NCI-H226 (cell line): ENCODE measurements at regions not wholly inside any gene's neighbourhood (a gene's known extent, or its start where the extent isn't known, plus 50 kb on each side); places are given as distances from the start of the nearest gene placed in this dataset.
"Not testable (repeated sequence)": the region's sequence is repeated elsewhere in the genome, so short reads cannot be mapped to it uniquely, and the experiment has no call there.

Experiments
- DNase-seq: peaks from one replicate; pipeline ENCODE4 v3.0.0-alpha.2; 2015

- DNase-seq, result no peak
These were observed 157.3 kb upstream of the CHAC2 start for GRCh38 chr2:53610260-53610659.

- DNase-seq, result no peak
These were observed 158.1 kb upstream of the CHAC2 start for GRCh38 chr2:53609551-53609950.

- DNase-seq, result no peak
These were observed 159.3 kb upstream of the CHAC2 start for GRCh38 chr2:53608293-53608692.

DNA sequence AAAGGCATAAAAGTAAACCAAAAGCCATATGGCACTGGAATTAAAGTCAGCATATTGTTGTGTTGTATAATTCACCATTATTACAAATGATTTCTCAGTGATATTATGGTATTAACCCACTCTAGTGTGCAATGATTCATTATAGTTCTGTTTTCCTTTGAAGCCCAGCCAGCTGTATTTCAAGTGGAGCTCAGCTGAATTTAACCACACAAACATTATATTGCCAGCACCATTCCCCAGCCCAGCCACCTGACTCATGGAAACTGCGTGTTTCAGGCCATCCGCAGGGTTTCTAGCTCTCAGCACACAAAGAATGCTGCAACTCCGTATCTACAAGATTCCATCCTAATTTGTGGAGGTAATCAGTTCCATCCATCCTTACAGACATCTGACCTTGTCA is 166.8 kb upstream of the CHAC2 start:
- DNase-seq, result no peak

DNA sequence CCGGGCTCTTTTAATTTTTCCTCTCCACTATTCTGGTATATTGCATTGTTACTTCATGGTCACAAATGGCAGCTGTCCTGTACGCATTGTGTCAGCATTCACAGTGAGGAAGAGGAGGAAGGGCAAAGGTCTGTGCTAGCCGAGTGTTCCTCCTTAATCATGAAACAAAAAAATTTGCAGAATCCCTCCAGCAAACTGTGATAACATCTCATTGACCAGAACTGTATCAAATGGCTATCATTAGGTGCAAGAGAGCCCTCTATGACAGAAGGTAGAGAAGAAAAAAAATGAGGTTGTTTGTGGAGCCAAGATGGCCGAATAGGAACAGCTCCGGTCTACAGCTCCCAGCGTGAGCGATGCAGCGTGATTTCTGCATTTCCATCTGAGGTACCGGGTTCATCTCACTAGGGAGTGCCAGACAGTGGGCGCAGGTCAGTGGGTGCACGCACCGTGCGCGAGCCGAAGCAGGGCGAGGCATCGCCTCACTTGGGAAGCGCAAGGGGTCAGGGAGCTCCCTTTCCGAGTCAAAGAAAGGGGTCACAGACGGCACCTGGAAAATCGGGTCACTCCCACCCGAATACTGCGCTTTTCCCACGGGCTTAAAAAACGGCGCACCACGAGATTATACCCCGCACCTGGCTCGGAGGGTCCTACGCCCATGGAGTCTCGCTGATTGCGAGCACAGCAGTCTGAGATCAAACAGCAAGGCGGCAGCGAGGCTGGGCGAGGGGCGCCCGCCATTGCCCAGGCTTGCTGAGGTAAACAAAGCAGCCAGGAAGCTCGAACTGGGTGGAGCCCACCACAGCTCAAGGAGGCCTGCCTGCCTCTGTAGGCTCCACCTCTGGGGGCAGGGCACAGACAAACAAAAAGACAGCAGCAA is 180.6 kb upstream of the CHAC2 start:
- not testable (repeated sequence) for DNase-seq

- no peak for DNase-seq
These were observed 182.6 kb upstream of the CHAC2 start for GRCh38 chr2:53584986-53585385.

DNA sequence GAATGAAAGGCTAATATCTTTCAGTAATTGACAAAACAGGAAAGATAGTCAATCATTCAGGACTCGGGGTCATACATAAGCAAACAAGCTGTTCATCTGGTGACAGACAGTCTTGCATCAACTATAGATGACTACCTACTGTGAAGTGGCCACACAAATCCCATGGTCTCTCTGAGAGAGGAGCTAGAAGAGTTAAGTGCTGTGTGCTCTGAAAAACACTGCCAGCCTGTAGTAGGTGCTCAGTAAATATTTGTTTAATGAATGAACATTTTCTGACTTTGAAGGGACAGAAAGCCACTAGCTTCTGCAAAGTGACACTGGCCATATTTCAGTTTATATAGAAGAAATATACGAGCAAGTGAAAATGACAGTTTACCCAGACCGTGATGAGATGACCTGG is 184.0 kb upstream of the CHAC2 start:
- no peak for DNase-seq

DNA sequence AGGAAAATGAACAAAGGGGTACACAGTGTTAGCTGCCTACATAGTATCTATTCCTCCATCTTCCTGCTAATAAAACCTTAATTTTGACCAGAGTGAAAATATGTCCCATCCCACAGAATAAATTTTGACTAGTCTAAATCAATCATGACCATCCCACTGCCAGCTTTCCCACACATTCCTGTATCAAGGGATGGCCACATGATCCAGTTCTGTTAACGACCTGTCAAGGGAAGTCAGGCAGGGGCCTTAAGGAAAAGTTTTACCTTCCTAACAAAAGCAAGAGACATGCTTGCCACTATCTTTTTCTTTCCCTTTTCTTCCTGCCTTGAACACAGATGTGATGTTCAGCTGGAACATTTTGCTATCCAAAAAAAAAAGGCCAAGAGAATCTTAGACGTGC is 185.0 kb upstream of the CHAC2 start:
- DNase-seq, result no peak

GRCh38 chr2:53576166-53576565 is 191.4 kb upstream of the CHAC2 start:
- DNase-seq, result no peak

GRCh38 chr2:53575721-53576124 is 191.9 kb upstream of the CHAC2 start:
- DNase-seq, result no peak

DNA sequence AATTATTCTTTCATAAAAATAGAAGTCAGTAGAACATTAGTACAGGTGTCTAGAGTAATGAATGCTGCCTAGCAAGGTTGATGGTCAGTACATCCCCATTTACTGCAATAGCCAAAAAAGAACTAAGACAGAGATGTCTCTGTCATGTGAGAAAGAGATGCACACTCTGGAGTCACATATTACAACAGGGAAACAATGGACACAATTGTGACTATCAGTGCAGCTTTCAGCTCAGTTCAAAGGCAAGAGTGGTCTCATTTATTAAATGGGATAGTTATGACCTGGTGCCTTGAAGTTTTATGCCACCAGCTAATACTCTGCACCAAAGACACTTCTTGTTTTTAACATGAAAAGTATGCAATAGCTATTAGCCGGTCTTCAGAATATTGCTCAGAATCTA is 194.9 kb upstream of the CHAC2 start:
- DNase-seq, result no peak

DNA sequence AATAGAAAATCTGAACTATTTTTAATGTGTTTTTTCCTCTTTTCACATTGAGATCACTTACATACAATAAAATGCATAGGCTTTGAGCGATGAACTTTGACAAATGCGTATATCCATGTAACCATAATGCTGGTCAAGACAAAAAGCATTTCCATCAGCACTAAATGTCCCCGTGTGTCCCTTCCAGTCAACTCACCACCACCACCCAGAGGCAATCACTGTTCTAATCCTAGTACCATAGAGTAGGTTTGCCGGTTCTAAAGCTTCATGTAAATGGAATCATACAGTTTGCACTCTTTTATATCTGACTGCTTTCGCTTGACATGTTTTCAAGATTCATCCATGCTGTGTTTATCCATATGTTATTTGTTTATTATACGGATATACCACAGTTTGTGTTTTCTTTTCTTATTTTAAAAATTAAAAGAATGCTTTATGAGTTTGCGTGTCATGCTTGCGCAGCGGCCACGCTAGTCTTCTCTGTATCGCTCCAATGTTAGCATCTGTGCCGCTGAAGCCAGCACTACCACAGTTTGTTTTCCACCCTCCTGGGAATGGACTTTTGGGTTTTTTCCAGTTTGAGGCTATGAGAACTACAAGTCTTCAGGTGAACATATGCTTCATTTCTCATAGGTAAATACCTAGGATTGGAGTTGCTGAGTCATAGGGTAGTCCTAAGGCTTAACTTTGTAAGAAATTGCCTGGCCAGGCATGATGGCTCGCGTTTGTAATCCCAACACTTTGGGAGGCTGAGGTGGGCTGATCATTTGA is 197.5 kb upstream of the CHAC2 start:
- DNase-seq, result no peak

DNA sequence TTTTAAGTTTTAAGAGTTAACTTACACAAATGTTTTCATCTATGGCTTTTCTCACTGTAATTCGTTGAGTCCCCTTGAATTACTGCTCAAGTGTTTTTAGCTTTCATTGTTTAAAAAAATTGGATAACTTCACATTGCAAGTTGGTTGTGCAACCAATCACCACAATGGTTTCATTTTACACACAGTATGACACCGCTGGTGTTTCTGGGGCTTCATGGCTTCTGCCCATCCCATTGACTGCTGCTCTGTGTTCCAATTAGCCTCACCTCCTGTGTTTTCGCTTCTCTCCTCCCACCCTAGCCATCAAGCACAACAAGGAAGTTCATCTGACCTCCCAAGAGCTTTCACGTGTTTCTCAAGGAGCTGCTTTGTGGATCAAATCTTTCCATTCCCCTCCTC is 199.1 kb upstream of the CHAC2 start:
- no peak for DNase-seq

DNA sequence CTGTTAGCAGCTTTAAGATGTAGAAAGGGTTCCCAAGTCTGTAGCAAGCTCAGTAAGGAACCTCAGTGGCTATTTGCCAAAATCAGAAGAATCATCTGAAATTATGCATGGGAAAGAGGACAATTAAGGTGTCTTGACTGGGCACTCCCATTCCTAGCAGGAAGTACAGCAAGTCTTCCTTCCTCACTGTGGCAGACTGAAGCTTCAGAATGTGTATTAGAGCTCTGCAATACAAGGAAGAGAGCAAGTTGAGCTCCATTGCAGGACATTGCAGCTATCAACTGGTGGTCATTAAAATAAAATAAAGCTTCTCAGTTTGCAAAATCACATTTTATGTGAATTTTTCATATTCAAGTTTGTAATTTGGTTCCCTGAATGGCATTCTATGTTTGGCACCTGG is 200.5 kb upstream of the CHAC2 start:
- DNase-seq, result no peak

- DNase-seq, result no peak
These were observed 205.2 kb upstream of the CHAC2 start for GRCh38 chr2:53562407-53562806.

- DNase-seq, result no peak
These were observed 206.4 kb upstream of the CHAC2 start for GRCh38 chr2:53561155-53561554.

DNA sequence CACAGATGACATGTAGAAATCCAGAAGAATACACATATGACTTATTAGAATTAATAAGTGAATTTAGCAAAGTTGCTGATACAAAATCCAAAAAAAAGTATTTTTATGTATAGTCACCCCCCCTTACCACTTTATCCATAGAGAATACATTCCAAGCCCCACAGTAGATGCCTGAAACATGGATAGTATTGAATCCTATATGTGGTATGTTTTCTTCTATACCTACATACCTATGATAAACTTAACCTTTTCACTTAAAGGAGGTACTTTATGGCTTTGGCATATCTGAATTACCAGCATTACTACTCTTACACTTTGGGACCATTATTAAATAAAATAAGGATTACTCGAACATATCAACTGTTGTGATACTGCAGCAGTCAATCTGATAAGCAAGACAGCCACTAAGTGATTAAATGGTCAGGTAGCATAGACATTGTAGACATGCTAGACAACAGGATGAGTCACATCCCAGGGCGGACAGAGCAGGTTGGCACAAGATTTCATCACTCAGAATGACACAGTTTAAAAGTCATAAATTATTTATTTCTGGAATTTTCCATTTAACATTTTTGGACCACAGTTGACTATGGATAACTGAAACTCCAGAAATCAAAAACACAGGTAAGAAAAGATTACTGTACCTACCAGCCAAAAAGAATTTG is 208.2 kb upstream of the CHAC2 start:
- DNase-seq, result peak; percentile 61

- no peak for DNase-seq
These were observed 208.7 kb upstream of the CHAC2 start for GRCh38 chr2:53558867-53559266.

DNA sequence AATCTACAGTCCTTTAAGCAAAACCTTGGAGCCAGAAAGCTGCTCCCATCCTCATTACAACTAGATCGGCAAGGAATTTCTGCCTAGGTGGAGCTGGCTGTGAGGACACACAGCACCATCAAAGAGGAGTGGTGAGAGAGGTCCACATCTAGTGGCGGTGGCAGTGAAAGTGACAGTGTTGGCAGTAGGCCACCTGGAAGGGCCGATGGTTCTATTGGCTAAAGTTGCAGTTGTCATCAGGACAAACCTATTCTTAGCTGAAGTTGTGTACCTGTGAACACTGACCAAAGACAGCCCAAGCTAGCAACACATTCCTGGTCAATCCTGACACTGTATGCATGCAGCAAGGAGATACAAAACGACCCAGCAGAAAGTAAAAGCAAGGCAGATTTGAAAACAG is 218.1 kb upstream of the CHAC2 start:
- DNase-seq, result no peak

DNA sequence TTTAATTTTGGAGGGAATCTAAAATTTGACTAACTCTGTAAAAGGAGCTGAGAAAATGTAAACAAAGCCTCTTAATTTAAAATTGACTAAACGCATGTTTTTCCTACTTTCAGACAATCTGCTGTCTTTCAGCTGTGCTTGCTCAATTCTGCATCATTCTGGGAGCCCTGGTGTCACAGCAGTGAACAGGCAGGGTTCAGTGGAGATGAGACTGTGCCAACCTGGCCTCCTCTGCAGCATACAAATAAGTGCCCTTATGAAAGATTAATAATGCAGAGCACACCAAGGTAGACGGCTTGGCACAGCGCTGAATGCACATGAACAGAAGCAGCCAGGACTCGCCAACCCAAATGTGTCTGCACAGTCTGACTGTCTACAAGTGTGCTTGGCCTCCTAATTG is 222.0 kb upstream of the CHAC2 start:
- DNase-seq, result no peak

- DNase-seq, result no peak
These were observed 222.6 kb upstream of the CHAC2 start for GRCh38 chr2:53544871-53545558.

- no peak for DNase-seq
These were observed 224.5 kb upstream of the CHAC2 start for GRCh38 chr2:53543083-53543482.
